NCI-H2227 treated with DMSO at 0.1 percent for 48 hours (cell line): ENCODE measurements at regions not wholly inside any gene's neighbourhood (a gene's known extent, or its start where the extent isn't known, plus 50 kb on each side); places are given as distances from the start of the nearest gene placed in this dataset.

Experiments
- DNase-seq: peaks from one replicate; lab custom pipeline; 2025; lab: John Stamatoyannopoulos, UW

- no peak for DNase-seq
Measured at GRCh38 chr1:188043536-188044245, 1214.9 kb downstream of the PLA2G4A start.

DNA sequence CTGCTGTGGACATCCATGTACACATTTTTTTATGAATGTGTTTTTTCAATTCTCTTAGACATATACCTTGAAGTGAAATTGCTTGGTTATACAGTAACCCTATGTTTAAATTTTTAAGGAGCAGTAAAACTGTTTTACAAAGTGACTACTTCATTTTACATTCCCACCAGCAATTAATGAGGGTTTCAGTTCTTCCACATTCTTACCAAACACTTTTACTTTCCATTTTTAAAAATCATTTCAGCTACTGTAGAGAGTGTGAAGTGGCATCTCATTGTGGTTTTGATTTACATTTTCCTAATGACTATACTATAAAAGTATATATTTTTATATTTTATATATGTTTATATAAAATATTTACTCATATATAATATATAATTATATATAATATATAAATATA, 1221.5 kb downstream of the PLA2G4A start:
- DNase-seq, result no peak

GRCh38 chr1:188056011-188056410, 1227.3 kb downstream of the PLA2G4A start:
- DNase-seq, result no peak

- no peak for DNase-seq
Measured at GRCh38 chr1:188058801-188059200, 1230.1 kb downstream of the PLA2G4A start.

DNA sequence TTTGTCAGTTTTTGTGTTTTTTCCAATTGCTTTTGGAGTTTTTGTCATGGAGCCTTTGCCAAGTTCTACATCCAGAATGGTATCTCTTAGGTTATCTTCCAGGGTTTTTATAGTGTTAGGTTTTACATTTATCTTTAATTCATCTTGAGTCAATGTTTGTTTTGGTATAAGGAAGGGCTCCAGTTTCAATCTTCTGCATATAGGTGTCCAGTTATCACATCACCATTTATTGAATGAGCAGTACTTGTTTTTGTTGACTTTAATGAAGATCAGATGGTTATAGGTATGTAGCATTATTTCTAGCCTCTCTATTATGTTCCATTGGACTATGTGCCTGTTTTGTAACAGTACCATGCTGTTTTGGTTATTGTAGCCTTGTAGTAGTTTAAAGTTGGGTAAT, 1233.1 kb downstream of the PLA2G4A start:
- no peak for DNase-seq

DNA sequence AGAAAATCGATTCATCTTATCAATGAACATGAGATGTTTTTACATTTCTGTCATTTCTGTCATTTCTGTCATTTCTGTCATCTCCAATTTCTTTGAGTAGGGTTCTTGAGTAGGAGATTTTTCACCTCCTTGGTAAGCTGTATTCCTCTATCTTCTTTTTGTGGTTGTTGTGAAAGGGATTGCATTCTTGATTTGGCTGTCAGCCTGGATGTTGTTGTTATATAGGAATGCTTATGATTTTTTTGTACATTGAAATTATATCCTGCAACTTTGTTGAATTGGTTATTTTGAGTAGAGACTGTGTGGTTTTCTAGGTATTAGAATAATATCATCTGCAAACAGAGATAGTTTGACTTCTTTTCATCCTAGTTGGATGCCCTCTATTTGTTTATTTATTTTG, 1233.7 kb downstream of the PLA2G4A start:
- DNase-seq, result no peak

DNA sequence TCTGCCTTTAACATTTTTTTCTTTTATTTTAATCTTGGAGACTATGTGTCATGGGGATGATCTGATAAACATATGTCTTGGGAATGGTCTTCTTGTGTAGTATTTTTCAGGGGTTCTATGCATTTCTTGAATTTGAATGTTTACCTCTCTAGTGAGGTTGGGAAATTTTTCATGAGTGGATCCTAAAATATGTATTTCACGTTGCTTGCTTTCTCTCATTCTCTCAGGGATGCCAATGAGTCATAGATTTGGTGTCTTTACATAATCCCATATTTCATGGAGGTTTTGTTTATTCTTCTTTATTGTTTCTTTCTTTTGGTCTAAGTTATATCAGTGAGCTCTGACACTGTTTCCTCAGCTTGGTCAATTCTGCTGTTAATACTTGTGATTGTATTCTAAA, 1237.2 kb downstream of the PLA2G4A start:
- DNase-seq, result no peak

- no peak for DNase-seq
Measured at GRCh38 chr1:188070848-188071247, 1242.1 kb downstream of the PLA2G4A start.

GRCh38 chr1:188089015-188089414, 1260.3 kb downstream of the PLA2G4A start:
- no peak for DNase-seq

DNA sequence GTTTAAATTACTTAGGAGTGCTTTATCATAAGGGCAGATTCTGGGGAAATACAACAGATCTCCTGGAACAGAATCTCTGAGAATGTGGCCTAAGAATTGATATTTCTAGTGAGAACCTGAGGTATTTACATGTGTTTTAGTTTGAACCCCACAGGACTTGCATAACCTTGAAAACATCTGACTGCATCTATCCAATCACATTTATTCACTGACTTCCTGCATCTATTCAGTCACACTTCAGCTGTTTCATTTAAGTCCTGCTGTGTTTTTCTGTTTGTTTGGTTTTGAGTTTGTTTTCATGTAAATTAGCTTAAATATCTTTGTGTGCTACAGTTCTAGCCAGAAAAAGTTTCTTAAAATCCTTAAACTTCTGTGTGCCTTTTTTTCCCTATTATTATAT, 1260.7 kb downstream of the PLA2G4A start:
- no peak for DNase-seq

GRCh38 chr1:188096521-188096920, 1267.8 kb downstream of the PLA2G4A start:
- DNase-seq, result no peak

DNA sequence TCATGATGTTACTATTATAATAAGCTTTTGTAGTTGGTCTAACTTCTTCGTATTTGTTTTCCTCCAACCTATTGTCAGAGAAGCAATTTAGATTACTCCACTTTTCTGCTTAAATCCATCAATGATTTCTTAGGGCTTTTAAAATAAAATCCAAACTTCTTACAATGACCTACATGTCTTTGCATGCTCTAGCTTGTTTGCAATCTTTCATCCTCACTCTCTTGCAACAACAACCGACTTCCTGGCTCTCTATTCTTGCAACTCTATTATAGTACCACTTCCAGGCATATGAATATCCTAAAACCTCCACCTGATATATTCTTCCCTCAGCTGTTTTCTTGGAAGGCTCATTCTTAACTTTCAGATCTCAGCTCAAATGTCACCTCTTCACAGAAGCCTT, 1288.7 kb downstream of the PLA2G4A start:
- no peak for DNase-seq

DNA sequence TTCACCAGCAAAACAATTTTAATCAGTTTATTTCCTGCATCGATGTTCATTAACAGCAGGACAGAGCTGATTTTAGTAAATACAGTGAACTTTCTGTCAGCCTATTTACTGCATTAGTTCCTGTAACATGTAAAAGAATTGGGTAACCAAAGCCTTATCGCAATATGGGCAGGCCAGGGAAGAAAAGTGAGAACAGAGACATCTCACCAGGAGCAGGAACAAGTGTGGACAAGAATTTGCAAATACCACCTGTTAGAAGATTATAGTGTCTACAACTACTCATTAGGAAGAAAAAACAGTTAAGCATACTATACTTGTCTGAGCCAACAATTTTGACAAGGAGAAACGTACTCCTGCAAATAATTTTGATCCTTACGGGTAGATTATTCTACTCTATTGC, 1293.9 kb downstream of the PLA2G4A start:
- DNase-seq, result no peak

DNA sequence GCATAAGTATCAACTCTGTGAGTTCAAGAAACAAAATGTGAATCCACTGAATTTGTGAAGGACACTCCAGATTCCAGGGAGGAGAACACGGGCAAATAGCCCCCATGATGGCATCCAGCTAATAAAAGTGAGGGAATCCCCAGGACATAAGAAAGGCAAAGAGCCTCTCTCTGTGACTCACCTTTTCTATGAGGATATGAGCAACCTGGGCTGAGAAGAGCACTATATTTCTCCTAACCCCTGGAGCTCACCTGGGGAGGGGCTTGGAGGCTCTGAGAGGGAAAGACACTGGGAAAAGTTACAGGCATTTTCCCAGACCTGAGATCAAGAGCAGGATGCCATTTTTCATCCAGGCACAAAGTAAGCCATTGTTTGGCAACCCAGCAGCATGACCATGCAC, 1298.8 kb downstream of the PLA2G4A start:
- no peak for DNase-seq

- no peak for DNase-seq
Measured at GRCh38 chr1:188128761-188129160, 1300.0 kb downstream of the PLA2G4A start.

- DNase-seq, result no peak
Measured at GRCh38 chr1:188129856-188130838, 1301.4 kb downstream of the PLA2G4A start.

- DNase-seq, result no peak
Measured at GRCh38 chr1:188137221-188137620, 1308.5 kb downstream of the PLA2G4A start.

- DNase-seq, result no peak
Measured at GRCh38 chr1:188140958-188141357, 1312.2 kb downstream of the PLA2G4A start.

- DNase-seq, result no peak
Measured at GRCh38 chr1:188154196-188154595, 1325.4 kb downstream of the PLA2G4A start.

- DNase-seq, result no peak
Measured at GRCh38 chr1:188154761-188155160, 1326.0 kb downstream of the PLA2G4A start.

GRCh38 chr1:188155261-188155660, 1326.5 kb downstream of the PLA2G4A start:
- DNase-seq, result no peak

- no peak for DNase-seq
Measured at GRCh38 chr1:188164459-188164858, 1335.7 kb downstream of the PLA2G4A start.

DNA sequence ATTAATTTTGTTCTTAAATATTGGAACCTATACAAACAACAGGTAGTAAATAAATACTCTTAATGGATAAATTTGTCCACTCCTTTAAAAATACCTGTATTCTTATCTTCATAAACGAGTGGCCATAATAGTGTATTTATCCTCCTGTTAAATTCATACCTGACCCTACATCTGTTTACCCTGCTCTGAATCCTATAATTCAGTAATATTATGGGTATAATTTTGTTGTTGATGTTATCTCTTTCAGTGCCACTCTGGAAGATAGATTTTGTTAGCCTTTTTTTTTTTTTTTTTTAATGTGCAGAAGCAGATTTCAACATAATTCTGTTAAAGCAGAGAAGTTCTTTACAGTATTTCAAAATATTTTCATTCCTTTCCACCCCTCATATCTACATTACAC, 1337.9 kb downstream of the PLA2G4A start:
- DNase-seq, result no peak
